ENCODE measurements at regions not wholly inside any gene's neighbourhood (a gene's known extent, or its start where the extent isn't known, plus 50 kb on each side); places are given as distances from the start of the nearest gene placed in this dataset.
"Not testable (repeated sequence)": the region's sequence is repeated elsewhere in the genome, so short reads cannot be mapped to it uniquely, and the experiment has no call there.

DNA sequence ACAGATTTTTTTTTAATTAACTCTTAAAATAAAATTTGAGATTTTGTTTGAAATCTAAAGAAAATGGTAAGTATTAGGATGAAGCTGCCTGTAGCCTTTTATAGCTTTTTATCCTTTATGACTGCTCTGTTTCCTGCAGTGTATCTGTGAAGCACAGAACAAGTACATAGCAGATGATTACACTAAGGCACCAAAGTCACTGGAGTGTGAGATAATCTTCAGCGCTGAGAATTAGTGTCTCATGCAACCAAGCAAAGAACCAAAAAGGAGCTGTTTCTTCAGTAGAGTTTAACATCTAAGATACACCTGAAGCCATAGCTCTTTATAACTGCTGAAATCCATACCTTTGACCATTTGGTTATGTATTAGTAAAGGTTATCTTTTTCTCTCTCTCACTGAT, 1989.8 kb upstream of the PCDH10 start:
- no peak for DNase-seq

DNA sequence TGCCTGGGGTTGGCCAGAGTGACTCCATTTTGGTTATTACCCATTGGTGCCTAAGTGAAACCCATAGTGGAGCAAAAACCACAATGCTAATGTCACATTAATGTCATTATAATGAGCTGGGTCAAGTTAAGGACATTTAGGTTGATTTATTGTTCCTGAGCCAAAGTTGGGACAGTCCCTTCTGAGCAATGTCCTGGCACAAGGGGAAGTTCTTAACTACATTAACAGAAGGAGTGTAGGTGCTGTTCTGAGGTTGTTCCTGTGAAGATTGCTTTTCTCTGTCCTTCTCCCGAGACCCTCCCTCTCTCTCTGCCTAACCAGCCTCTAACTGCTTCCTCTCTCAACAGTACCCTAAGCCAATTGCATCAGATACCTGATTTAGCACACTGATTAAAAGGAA, 1956.8 kb upstream of the PCDH10 start:
- DNase-seq, result no peak

DNA sequence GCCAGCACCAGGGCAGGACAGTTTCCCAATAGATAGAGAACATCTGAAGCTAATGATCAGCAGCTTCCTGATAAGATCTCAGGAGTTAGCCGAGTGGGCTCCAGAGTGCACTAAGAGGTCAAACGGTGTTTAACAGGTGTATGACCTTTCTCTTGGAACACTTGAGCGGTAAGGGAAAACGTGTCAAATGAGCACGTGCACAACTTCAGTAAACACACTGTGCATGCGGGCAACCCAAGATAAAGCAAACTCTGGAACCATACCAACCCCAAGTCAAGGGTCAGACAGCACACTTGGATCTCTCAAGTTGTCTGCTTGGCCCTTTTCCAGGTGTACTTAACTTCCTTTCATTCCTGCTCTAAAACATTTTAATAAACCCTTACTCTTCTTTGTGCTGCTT, 1941.5 kb upstream of the PCDH10 start:
- no peak for DNase-seq

DNA sequence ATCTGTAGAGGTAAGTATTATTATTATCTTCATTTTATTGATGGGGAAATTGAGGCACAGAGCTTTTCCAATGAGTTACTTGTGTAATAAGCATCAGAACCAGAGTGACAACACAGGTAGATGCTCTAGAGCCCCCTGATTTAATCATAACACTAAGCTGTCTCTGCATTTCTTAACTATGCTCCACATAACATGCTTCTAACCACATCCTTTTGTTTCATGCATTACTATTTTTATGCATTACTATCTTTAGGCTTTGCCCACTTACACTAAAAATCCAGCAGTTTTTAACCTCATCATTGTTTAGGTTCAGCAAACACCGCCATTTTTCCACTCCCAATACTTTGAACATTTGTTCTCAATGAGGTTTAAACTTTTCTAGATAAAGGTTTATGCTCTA, 1900.8 kb upstream of the PCDH10 start:
- no peak for DNase-seq

DNA sequence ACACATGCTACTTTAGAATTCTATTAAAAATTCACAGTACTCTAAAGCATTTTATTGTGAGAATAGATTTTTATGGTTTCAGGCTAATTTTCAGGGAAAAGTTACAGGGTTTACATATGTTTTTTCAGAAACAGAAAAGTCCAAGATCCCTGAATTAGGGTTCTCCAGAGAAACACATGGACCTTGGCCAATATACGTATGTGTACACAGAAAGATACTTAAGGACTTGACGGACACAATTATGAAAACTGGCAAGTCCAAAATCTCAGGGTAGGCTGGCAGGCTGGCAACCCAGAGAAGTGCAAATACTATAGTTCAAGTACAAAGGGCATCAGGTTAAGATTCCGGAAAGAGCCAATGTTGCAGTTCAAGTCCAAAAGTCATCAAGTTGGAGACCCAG, 1897.8 kb upstream of the PCDH10 start:
- no peak for DNase-seq

DNA sequence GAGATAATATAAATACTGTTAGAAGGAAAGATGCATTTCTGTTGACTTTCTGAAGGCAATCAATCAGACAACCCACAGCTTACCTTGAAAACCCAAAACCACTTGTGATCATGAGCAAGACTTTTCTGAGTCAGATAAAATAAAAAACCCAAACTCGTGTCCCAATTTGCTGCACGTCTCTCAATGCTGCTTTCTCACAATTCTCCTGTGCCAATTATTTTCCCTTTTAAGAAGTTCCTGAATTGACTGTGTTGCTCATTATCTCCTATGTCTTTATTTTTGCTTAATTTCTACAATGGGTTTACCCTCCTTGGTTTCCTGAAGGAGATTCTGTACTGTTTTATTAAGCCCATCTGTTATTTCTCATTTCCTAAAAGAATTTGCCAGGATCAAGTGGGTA, 1891.9 kb upstream of the PCDH10 start:
- DNase-seq, result no peak

DNA sequence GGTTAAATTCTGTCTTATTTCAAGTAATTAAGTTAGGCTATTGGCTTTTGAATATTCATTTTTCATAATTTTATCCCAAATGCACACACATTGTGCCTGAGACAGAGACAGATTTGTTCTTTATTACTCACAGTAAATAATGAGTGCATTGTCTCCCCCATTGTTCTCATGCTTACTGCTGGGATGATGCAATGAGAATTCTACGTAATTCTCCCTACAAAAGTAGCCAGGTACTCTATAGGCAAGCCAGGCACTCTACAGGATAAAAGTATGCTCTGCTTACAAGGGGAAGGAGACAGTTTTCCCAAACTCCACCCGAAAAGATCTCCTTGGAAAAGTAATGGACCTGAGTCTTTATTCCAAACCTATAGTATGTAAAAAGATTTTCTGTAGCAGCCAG, 1890.7 kb upstream of the PCDH10 start:
- no peak for DNase-seq

DNA sequence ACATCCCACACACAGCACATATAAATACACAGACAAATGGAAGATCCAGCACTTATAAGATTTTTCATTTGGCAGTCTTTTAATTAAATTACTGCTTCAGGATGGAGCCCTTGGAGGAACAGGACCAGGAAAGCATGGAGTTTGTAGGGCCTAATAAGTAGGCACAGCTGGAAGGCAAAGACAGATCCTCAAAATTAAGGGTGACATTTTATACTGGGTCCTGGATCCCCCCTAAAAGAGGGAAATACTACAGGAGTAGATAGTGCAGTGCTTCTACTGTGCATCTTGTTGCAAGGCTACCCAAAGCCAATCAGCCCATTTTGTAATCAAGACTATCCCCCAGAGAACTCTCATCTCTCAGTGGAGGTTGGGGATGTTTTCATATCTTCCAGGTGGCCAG, 1860.7 kb upstream of the PCDH10 start:
- no peak for DNase-seq

DNA sequence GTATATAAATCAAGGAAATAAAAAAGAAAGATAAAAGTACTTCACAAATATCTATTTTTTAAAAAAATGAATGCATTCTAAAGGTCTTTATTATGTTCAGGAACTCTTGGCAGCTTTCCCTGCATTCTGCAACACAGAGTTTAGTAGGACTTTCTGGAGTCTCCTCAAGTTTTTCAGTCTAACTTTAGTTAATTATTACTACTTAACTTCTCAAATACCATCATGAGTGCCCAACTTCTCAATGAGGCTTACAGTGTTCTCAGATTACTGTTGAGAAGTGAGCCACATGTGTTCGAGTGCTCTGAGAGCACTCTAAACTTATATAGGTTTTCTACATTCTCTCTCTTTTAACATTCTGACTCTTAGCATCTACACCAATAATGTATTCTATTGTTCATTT, 1852.9 kb upstream of the PCDH10 start:
- DNase-seq, result no peak

DNA sequence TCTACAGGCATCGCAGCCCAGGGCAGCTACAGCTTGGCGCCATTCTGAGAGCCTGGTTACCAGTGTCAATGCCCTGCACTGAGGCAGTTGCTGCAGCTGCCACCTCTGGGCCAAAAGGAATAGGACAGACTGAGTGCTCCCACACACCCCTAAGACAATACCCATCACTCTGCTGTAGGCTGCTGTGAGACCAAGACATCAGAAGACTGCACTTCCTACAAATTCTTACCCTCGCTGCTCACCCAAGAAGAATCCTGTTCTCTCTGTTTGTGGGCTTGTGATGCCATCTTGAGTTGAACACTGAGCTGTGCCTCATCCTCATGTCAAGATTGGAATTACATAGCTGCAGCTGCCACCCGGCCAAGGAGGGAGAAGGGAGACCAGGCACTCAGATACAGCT, 1847.0 kb upstream of the PCDH10 start:
- no peak for DNase-seq

DNA sequence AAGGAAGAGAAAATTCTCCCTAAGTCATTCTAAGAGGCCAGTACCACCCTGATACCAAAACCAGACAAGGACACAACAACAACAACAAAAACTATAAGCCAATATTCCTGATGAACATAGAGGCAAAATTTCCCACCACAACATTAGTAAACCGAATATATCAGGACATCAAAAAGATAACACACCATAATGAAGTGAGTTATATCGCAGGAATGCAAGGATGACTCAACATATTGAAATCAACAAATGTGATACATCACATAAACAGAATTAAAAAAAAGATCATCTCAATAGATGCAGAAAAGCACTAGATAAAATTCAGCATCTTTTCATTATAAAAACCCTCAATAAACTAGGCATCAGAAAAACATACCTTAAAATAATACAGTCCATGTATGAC, 1844.4 kb upstream of the PCDH10 start:
- DNase-seq, result no peak

DNA sequence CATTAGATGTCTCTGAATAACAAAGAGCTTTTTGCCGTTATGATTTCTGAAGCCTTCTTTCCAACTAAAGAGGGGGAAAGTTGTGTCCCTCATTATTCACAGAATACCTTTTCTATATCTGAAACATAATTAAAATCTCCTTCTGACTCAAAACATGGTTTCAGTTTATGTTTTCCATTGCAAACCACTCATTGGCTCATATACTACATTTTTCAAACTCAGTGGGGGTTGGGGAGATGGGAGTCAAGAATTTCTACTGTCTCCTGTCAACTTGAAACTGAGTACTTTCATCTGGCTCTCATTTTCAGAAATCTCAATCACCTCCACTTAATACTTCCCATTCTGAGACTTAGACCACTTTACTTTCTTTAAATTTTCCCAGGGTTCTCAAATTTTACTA, 1839.5 kb upstream of the PCDH10 start:
- DNase-seq, result no peak

DNA sequence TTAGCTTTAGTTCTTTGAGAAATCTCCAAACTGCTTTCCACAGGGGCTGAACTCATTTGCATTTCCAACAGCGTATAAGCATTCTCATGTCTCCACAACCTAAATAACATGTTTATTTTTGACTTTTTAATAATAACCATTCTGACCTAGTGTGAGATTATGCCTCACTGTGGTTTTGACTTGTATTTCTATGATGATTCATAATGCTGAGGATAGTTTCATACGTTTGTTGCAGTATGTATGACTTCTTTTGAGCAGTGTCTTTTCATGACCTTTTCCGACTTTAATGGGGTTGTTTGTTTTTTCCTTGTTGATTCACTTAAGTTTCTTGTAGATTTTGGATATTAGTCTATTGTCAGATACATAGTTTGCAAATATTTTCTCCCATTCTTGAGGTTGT, 1833.0 kb upstream of the PCDH10 start:
- DNase-seq, result no peak

DNA sequence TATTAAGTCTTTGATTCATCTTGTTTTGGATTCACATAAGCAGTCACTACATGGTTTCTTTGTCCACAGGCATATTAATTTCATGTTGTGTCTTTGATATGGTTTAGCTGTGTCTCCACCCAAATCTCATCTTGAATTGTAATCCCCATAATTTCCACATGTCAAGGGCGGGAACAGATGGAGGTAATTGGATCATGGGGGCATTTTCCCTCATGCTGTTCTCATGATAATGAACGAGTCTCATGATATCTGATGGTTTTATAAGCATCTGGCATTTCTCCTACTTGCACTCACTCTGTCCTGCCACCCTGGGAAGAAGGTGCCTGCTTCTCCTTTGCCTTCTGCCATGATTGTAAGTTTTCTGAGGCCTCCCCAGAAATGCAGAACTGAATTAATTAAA, 1811.2 kb upstream of the PCDH10 start:
- DNase-seq, result no peak

DNA sequence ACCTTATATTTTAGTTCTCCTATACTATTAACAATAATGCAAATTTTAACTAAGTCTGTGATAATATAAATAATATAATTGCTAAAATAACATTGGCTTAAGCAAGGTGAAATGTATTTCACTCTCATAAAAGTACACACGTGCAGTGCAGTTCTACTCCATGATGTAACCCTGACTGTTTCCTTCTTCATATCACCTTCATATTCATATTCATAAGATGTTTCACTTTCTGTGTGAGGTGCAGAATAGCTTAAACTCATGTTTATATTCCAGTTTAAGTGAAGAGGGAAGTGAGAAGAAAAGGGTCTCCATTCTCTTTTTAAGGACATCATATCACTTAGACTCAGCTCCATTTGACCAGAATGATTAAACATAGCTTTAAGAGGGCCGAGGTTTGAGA, 1810.0 kb upstream of the PCDH10 start:
- DNase-seq, result no peak

DNA sequence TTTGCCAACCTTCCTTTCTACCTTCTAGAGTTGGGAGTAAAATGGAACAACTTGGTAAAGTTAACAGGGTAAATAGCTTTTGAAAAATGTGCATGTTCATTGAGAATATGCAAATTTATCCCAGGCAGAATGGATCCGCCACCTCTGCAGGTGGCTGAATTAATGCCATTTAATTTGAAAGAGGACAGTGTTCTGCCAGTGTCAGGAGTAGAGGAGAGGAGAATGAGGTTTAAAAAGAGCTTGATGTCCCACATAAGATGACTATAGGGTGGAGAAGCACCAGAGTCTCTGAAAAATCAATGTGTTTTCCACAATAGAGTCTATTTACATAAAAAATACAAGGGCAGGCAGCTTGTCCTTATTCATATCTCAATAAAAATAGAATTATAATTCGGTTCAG, 1804.3 kb upstream of the PCDH10 start:
- no peak for DNase-seq

DNA sequence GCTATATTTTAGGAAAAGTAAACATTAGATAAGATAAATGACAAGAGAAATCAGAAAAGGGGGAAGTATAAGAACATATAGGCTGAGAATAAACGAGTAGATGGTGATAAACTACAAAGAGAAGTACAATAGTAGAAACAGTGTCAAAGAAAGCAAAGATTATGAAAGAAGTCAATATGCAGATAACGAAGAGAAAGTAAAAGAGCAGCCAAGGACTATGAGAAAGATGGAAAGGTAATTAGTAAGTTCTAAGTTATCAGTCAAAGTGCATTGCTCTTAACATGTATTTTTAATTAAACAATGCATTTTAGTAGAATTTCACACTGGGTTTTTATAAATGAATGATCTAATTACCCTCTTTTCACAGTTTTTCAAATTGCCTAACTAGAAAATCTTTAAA, 1801.3 kb upstream of the PCDH10 start:
- no peak for DNase-seq

DNA sequence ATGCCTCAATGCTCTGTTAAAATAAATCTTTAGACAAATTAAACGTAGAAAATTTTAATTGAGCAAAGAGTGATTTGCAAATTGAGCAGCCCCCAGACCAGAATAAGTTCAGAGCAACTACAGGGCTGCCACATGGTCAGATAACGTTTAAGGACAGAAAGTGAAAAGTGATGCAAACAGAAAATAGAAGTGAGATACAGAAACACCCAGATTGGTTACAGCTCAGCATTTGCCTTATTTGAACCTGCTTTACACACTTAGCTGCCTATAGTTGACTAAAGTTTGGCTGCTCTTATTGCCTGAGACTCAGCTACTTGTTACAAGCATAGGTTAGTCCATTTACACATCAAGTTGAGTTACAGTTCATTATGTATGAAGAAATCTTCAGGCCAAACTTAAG, 1800.8 kb upstream of the PCDH10 start:
- no peak for DNase-seq

DNA sequence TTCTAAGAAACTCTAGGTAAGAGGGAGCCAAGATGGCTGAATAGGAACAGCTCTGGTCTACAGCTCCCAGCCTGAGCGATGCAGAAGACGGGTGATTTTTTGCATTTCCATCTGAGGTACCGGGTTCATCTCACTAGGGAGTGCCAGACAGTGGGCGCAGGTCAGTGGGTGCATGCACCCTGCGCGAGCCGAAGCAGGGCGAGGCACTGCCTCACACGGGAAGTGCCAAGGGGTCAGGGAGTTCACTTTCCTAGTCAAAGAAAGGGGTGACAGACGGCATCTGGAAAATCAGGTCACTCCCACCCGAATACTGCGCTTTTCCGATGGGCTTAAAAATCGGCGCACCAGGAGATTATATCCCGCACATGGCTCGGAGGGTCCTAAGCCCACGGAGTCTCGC, 1796.7 kb upstream of the PCDH10 start:
- not testable (repeated sequence) for DNase-seq

DNA sequence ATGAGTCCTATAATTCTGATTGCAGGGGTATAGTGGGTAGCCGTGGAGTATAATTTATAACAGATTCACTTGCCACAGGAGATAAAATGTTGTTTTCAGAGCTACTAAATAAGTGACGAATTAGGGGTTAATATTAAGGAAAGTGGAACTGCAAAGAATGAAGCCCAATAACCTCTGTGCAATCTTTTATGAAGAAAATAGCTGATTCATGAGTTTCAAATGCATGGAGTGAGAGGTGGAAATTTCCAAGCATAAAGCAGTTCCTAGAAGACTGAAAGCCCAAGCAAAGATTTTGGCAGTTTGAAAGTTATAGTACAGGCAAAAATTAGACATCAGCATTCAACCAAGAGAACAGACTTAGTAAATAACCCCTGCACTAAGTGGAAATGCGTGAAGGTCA, 1782.4 kb upstream of the PCDH10 start:
- DNase-seq, result no peak

DNA sequence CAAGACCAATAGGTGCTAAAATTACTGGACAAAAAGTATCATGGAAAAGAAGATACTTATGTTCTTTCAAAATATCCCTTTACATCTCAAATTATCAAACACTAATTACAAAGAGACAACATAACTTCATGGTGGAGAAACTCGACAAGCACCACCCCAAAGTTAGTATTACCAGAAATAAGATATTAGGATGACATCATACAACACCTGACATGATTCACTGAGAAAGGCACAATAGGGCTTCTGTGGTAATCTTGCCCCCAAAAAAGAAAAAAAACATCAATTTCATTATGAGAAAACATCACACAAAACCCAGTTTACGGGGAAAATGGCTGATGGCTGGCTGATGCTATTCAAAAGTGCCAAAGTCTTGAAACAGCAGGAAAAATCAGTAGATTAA, 1781.7 kb upstream of the PCDH10 start:
- no peak for DNase-seq

DNA sequence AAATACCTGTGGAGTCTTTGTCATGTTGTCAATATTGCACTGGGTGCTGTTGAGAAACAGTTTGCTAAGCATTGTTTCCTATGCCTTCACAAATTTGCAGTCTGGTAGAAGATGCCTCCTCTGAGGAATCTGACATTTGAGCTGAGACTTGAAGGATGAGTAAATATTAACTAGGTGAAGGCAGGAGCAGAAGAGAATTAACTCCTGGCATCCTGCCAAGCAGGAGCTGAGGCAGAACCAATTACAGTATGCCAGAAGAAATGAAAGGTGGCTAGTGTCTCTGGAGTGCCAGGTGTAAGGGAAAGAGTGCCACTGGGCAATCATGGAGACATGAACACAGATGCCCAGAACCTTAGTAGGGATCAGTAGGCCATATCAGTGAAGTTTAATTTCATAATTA, 1778.2 kb upstream of the PCDH10 start:
- DNase-seq, result no peak

DNA sequence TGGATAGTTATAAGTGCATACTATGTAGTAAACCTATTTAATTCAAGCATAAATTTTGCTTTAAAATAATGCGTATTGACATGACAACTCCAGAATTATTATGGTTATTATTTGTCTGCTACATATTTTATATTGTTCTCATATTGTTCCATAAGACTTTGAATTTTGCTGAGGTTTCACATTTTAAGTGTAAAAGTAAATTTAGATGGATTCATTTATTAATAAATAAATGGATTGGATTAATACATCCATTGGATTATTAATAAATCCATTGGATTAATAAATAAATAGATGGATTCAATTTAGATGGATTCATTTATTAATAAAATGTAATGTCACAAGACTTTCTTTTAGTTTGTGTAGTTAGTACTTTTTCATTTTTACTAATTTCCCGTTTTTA, 1768.0 kb upstream of the PCDH10 start:
- DNase-seq, result no peak

DNA sequence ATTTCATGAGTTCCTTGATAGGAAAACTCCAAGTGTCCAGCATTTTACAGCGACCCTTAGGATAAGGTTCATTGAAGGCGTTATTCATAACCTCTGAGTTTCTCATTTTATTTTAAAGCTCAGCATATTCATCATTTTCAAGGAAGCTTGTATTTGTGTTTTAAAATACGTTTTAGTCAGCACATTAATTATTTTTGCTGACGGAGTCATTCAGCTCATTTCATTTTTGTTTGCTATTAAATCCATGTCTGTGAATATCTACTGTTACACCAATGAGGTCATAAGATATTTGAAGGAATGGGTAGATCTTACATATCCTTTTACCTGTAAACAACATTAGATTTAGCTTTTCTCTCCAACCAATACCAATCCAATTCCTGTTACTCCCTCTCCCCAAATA, 1766.3 kb upstream of the PCDH10 start:
- DNase-seq, result no peak

DNA sequence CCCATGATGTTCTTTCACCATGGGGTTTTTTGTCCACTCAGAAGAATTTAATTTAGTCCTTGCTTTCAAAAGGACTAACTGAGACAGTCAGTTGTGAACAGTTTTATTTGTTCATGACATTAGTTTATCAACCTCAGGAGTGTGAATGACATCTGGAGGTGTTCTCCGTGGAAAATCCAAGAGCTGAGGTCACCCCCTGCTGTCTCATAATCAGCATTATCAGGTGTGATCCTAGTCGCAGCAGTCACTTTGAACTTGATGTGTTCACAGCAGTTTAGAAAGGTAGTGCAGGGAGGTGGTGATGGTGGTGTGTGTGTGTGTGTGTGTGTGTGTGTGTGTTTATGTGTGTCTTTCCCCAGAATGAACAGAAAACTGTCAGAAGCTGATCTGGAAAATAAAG, 1760.8 kb upstream of the PCDH10 start:
- DNase-seq, result no peak

DNA sequence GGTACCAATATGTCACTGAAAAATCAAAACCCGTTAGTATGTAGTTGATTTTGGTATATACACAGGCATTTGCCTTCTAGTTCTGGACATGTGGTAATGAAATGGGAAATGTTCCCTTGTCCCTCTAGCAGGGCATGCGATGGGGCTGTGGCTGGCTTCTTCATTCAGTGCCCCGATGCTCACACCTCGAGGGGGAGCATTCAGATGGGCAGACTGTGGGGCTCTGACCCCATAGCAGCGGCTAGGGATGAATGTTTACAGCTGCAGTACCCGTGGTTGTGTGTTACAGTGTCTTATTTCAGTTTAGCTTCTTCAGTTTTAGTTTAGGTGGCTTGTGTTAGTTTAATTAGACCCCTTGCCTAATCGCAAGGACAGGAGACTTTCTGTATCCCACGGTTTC, 1741.0 kb upstream of the PCDH10 start:
- DNase-seq, result no peak

Measured in T-helper 1 cell (primary cell).